BJ (cell line): ENCODE measurements at regions not wholly inside any gene's neighbourhood (a gene's known extent, or its start where the extent isn't known, plus 50 kb on each side); places are given as distances from the start of the nearest gene placed in this dataset.
A peak's percentile ranks its signal among the peaks of the same experiment; 100 is the strongest.
"Not testable (repeated sequence)": the region's sequence is repeated elsewhere in the genome, so short reads cannot be mapped to it uniquely, and the experiment has no call there.

Experiments
- CTCF ChIA-PET: fragments of 350-600 bp; formaldehyde crosslinking; extraction: SDS; loops from one replicate; lab custom pipeline; 2021; ENCODE audit warnings: antibody characterized with exemption, inconsistent platforms; lab: Yijun Ruan, JAX
- POLR2A ChIA-PET: fragments of 300-600 bp; sonication (Branson Sonifier 250); formaldehyde crosslinking; extraction: SDS; loops from one replicate; lab custom pipeline; 2021; ENCODE audit warnings: antibody characterized with exemption; lab: Charles Lee
- DNase-seq: peaks from one replicate; pipeline ENCODE4 v3.0.0-alpha.2; 2011; ENCODE audit warnings: low read depth
- H3K27me3 ChIP-seq: 2 replicates; pipeline ENCODE4 v1.6.0; 2011; ENCODE audit warnings: low read length; ENCODE audit not compliant: control insufficient read depth, insufficient read depth
- H3K36me3 ChIP-seq: 2 replicates; pipeline ENCODE4 v1.5.1; 2011; ENCODE audit warnings: low read length; ENCODE audit not compliant: control insufficient read depth, insufficient read depth
- H3K4me3 ChIP-seq: 2 replicates; pipeline ENCODE4 v1.5.1; 2011; ENCODE audit warnings: low read depth, mild to moderate bottlenecking, control low read depth, low read length
- CTCF ChIP-seq: IDR thresholded peaks from 2 replicates; pipeline ENCODE4 v1.5.1; 2011; ENCODE audit warnings: low read depth, mild to moderate bottlenecking, control low read depth, inconsistent platforms, low read length, moderate library complexity; ENCODE audit not compliant: insufficient read depth

GRCh38 chr12:73998894-73999293, 538.7 kb upstream of the ATXN7L3B start:
- Histone ChIP-seq H3K36me3 (no peaks in the 10 kb centered on the region), H3K27me3 (no peaks in the 10 kb centered on the region), H3K4me3 (no peak overlapping the region)
- TF ChIP-seq CTCF: no peak
- CTCF ChIA-PET: no interaction called here
- POLR2A ChIA-PET: no interaction called here
- DNase-seq: no peak

- no peaks in the 10 kb centered on the region for H3K27me3 ChIP-seq
- POLR2A ChIA-PET: no interaction called here
- TF ChIP-seq CTCF: no peak
- no peaks in the 10 kb centered on the region for H3K36me3 ChIP-seq
- H3K4me3 ChIP-seq: no peak overlapping the region
- CTCF ChIA-PET: no interaction called here
- DNase-seq: no peak
Observed at GRCh38 chr12:74015118-74015517, 522.5 kb upstream of the ATXN7L3B start.

GRCh38 chr12:74016324-74016723, 521.3 kb upstream of the ATXN7L3B start:
- H3K27me3 ChIP-seq, POLR2A ChIA-PET, H3K4me3 ChIP-seq, CTCF ChIA-PET, H3K36me3 ChIP-seq, DNase-seq: not testable (repeated sequence)

GRCh38 chr12:74018849-74019248, 518.8 kb upstream of the ATXN7L3B start:
- Histone ChIP-seq H3K36me3 (no peaks in the 10 kb centered on the region), H3K4me3 (no peak overlapping the region), H3K27me3 (no peaks in the 10 kb centered on the region)
- ChIA-PET POLR2A (no interaction called here), CTCF (no interaction called here)
- no peak for DNase-seq
- no peak for TF ChIP-seq CTCF

GRCh38 chr12:74021937-74022336, 515.7 kb upstream of the ATXN7L3B start:
- ChIA-PET POLR2A (no interaction called here), CTCF (no interaction called here)
- no peaks in the 10 kb centered on the region for H3K27me3 ChIP-seq
- DNase-seq: no peak
- no peaks in the 10 kb centered on the region for H3K36me3 ChIP-seq
- H3K4me3 ChIP-seq: no peak overlapping the region
- peak; percentile 41 for TF ChIP-seq CTCF

- Histone ChIP-seq H3K4me3 (no peak overlapping the region), H3K27me3 (no peaks in the 10 kb centered on the region), H3K36me3 (no peaks in the 10 kb centered on the region)
- ChIA-PET CTCF (no interaction called here), POLR2A (no interaction called here)
- no peak for DNase-seq
- no peak for TF ChIP-seq CTCF
Observed at GRCh38 chr12:74031045-74031444, 506.6 kb upstream of the ATXN7L3B start.
